CD4-positive, alpha-beta T cell treated with Interleukin-15 for 1 hour (primary cell): ENCODE measurements at regions not wholly inside any gene's neighbourhood (a gene's known extent, or its start where the extent isn't known, plus 50 kb on each side); places are given as distances from the start of the nearest gene placed in this dataset.

Experiments
- DNase-seq: peaks from one replicate; pipeline ENCODE4 v3.0.0-alpha.2; 2020

DNA sequence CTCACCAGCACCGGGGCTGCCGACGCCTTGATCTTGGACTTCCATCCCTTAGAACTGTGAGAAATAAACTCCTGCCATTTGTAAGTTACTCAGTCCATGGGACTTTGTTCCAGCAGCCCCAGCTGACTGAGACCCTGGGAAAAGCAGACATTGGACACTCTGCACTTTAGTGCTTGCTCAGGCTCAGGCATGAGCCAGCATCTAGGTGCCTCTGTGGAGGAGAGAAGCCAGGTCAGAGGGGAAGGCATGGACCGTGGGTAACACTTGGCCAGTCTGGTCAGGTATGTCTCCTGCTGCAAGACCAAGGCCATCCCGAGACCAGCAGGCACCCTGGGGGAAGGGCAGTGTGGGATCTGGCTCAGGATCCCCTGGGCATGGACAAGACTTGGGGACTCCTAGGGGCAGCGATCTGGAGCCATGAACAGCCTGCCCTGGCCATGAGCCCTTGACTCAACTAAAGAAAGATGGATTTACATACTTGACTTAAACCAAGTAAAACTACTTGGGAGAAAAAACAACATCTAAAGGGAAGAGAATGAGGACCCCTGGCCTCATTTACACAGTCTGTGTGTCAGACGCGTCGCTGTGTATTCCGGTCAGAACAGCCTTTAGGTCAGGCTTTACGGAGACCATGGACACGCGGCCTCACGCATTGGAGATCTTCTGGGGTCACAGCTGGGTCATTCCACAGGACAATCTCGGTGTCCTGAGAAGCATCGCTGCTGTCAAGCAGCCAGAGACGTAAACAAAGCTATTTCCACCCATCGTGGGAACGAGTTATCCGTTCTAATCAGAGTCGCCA lies 497.1 kb downstream of the BRD1 start:
- no peak for DNase-seq

DNA sequence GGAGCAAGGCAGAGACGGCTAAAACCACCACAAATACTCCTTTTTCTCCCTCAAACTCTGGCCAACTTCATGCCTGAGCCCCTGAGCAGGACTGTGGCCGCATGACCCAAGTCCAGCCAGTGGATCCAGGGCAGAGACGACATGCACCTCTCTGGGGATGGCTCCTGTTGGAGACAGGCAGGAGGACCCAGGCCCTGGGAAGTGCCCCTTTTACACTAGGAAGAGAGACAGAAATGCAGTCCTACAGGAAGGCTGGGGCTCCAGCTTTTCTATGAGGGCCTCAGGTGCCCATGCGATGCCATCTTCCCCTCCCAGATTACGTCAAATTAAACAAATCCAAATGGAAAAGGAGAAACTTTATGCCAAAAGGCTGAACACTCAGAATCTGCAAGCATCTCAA lies 498.0 kb downstream of the BRD1 start:
- no peak for DNase-seq

DNA sequence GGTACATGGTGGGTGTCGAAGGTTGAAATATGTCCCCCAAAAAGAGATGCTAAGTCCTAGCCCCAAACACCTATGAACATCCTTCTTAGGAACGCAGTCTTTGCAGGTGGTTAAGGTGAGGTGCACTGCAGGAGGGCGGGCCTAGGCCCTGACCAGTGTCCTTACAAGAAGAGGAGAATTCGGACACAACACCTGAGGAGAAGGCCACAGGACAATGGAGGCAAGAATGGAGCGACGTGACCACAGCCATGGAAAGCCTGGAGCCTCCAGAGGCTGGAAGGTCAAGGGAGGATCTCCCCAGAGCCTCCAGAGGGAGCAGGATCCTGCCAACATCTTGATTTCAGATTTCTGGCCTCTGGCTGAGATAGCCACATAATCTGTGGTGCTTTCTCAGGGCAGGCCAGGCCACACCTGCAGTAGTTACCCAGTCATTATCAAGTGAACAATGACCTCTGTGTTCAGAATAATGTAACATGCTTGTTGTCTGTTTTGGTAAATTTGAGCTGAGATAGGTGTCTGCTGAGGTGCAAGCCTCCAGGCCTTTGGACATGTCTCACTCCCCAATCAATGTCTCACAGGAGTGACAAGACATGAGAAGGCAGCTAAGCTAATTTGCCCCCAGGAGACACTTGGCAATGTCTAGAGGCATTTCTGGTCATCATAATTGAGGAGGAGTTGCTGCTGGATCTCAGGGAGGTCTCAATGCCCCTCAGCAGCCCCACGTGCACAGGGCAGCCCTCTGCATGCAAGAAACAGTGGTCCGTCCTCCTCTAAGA lies 498.9 kb downstream of the BRD1 start:
- no peak for DNase-seq

DNA sequence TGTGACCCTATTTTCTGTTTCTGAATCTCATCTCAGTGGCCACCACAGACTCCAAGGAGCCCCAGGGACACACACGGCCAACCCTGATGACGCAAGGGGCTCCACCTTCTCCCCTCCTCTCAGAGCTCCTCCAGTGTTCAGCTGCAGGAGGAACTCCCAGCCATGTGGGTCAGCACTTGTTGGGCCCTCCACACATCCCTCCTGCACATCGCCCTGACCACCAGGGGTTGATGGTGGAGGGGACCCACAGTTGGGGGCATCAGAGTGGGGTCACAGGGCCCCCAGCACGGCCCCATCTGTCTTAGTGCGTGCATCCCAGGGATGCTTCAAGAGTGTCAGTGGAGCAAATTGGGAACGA lies 499.6 kb downstream of the BRD1 start:
- DNase-seq = no peak

DNA sequence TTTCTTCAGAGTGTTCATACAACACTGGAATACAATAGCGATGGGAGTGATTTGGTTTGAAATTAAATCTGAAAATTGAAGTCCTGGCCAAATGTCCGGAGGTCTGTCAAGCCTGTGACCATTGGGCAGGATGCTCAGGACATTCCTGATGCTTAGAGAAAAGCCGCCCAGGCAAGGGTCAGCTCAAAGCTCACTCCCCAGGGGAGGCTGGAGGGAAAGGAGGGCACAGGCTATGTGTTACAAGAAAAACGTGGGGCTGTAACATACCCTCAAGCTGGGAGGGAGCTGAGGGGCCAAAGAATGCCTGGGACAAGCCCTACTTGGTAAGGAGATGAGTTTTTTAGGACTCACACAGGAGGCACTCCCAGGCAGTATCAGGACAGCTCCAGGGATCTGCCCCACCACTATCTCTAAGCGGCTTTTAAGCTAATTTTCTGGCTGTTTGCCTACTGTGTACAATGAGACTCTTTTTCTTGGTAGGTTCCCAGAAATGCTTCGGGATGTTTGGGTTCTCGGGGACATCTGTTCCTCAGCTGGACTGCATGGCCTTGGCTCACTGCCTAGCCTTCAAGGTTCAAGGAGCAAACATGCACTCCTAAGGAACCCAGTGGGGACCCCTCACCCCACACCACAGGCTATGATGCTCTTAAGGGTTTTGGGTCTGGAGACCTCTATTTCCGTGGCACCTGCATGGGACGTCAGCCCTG lies 500.1 kb downstream of the BRD1 start:
- DNase-seq = no peak

DNA sequence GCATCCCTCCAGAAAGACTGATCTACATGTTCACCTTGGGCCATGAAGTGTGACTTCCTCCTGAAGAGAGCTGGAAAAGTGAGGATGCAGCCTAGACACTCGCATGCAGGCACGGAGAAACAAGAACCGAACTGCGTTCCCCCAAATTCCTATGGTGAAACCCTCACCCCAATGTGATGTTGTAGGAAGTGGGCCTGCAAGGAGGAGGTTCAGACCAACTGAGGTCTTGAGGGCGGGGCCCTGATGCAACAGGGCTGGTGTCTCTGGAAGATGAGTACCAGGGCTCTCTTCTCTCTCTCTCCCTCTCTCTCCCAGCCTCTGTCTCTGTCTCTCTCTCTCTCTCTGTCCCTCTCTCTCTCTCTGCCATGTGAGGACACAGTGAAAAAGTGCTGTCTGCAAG lies 501.1 kb downstream of the BRD1 start:
- DNase-seq = no peak

DNA sequence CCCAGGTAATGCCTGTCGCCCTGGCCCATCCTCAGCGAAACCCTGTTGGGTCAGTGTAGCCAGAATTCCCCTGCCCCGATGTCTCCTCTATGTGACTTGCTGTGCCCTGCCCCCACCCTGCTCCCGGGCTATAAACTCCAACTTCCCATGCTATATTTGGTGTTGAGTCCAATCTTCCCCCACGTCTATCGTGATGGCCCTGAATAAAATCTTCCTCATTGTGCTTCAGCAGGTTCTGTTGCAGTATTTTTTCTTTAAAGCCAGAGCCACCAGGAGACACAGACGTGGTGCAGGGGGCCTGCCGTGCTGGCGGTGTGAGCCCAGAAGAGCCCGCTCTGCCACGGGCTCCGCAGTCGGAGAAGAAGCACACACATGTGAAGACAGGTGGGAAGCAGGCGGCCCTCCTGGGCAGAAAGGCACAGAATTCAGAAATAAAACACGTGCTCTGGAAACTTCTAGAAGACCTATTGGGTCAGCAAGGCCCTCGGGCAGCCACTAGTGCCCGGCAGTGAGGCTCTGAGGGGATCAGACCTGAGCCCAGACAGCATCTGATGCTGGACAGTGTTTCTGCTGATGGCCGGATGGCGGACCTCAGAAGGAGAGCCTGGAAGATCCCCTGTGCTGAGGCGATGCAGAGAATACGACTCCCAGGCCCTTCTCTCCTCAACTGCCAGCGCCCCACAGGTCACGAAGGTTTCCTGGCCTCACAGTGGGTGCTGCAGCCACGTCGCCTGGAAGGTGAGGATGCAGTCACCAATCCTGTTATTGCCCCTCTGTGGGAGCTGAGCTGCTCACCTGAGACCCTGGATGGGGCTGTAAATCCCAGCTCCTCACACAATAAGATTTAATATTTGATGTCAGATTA lies 501.9 kb downstream of the BRD1 start:
- no peak for DNase-seq

DNA sequence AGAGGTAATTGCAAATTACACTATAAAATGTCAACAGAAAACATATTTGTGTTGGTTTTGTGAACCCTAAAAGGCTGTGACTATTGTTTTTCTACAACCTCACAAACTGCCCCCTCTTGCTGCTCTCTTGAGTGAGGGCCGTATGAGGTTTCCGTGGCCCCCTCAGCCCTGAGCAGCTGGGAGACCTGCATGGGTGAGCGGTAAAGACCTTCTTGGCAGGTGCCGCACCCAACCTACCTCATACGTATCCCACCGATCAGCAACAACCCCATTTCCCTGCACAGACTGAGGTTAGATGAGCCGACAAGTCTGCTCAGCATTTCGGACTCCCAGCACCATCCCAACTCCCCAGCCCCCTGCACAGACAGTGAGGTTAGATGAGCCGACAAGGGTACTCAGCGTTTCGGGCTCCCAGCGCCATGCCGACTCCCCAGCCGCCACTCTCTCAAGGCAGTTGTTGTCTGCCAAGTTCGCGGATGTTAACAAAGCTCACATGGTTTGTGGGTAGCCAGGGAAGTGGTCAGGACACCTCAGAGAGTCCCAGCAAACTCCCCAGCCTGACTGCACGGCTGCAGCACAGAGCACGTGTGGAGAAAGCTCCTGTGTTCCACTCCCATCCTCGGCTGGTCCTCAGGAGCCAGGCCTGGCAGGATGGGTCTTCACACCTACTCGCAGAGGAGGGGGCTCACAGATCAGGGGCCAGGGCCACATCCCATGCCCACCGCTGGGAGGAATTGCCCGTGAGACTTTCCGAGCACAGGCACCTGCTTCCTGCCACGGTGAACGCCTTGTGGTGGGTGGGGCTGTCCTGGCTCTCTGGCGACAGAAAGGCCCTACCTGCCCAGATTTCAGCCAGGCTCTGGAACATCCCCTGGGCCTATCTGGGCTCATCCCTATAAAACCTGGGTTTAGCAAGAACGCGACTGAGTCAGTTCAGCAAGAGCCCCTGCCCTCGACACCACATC lies 502.9 kb downstream of the BRD1 start:
- DNase-seq = no peak

DNA sequence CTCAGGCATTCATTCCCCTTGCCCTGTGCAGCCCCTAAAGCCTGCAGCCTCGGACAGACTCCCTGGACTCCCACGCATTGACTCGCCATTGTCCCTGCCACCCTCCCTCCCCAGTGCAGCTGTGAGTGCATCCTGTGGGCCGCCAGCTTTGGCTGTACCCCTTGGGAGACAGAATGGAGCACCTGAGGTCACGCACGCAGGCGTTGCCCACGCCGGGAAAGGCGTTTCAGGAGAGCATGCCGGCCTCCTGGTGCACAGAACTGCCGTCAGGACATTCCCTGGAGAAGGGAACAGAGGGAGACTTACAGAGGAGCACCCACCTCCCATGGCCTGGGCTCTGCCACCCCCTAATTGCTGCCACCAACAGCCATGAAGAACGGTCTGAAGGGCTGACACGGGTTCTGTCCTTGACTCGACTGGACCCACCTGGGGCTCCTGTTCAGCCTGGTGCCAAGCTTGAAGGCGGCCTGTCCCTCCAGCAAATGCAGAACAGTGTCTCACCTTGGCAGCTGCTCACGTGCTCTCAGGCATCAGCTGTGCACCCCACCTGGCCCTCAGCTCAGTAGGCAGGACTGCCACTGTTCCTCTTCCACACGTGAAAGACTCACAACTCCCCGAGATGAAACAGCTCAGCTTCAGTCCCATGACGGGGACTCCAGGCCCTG lies 503.8 kb downstream of the BRD1 start:
- DNase-seq = no peak

DNA sequence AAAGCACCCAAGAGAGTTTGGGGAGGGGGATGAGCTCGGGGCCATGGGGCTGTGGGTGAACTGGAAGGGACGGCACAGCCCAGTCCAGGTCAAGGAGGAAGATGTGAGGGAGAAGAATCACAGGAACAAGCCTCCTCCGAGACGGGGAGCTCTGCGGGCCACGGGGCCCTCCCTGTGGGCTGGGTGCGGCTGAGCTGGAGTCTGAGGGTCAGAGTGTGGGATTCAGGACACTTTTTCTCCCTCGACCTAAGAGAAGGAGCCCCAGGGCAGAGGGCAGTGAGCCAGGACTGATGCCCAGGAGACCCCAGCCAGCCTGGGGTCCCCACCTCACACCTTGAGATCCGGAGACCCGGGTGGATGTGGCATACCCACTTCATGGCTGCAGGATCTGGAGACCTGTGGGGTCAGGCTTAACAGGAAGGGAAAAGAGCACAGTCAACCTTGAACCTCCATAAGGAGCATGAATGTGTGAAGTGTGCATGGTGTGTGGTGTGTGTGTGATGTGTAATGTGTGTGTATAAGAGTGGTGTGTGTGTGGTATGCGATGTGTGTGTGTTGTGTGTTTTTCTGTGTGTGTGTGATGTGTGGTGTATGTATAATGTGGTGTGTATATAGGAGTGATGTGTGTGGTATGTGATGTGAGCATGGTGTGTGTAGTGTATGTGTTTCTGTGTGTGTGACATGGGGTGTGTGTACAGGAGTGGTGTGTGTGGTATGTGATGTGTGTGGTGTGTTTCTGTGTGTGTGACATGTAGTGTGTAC lies 504.6 kb downstream of the BRD1 start:
- no peak for DNase-seq

DNA sequence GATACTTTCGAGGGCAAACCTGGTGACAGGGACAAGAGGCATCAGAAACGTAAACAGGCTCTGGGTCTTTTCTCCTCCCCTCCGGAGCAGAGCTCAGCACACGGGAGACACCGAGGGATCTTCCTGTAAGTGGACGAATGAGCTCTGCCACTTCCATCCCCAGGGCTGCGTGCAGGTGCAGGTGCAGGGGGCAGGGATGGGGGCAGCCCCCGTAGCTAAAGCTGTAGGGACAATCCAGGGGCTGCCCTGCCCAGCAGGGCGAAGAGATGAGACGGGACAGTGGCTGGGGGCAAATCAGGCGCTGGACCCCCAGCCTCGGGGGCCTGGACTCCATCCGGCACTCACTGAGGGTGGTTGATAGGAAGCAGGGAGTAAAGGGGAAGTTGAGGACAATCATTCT lies 505.4 kb downstream of the BRD1 start:
- DNase-seq = no peak

DNA sequence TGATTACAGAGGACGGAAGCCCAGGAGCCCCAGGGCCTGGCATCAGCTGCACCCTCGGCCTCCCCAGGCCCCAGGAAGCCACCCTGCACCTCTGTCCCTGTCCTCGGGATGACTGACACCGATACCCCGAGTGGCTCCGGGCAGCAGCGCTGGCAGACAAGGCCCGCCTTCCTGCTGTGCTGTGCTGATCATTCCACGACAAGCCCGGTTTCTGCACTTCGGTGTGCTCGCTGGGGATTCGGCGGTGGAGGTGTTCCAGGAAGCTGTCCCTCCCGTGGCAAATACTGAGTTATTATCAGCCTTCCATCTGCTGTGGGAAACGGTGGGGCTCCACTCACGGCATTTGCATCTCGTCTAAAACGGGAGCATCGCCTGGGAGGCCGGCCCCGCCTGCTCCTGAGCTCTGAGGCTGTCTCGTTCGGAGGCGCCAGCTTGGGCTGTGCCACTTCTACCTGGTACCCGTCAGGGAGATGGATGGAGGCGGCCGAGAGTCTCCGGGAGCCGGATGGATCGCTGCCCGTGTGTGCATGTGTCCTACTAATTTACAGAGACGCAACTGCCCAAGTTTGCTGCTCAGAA lies 506.1 kb downstream of the BRD1 start:
- DNase-seq = no peak

DNA sequence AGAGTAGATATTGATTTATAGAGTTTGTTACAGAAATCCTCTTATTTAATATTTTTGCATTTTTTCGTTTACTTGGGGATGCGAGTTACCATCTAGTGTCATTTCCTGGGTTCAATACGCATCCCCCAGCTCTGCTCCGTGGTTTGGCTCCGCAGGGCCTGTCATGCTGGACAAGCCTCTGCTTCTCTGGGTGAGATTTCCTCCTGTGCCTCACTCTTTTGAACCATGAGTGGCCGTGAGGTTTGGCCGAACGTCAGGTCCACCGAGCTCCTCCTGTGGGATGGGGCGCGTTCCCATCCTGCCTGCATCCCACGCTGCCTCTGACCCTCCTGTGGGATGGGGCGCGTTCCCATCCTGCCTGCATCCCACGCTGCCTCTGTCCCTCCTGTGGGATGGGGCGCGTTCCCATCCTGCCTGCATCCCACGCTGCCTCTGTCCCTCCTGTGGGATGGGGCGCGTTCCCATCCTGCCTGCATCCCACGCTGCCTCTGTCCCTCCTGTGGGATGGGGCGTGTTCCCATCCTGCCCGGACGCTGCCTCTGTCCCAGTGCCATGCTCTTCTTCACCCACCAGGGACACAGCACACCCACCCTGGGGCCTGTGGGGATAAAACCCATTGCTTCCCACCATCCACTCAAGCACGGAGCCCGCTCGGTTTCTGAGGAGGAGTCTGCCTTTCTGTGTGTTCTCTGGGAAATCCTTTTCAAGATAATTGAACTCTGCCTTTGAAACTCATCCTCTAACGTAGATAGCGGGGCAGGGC lies 506.8 kb downstream of the BRD1 start:
- no peak for DNase-seq

DNA sequence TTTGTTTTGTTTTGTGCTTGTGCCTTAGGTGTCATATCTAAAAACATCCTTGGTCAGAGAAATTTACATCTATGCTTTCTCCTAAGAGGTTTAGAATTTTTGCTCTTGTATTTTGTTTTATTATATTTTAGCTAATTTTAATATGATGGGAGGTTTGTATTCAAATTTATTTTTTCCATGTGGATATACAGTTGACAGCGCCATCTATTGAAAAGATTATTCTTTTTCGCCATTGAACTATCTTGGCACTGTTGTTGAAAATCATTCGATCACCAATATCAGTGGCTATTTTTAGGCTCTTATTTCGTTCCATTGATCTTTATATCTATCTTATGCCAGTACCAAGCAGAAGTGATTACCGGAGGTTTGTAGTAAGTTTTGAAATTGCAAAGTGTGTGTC lies 510.3 kb downstream of the BRD1 start:
- DNase-seq = no peak

DNA sequence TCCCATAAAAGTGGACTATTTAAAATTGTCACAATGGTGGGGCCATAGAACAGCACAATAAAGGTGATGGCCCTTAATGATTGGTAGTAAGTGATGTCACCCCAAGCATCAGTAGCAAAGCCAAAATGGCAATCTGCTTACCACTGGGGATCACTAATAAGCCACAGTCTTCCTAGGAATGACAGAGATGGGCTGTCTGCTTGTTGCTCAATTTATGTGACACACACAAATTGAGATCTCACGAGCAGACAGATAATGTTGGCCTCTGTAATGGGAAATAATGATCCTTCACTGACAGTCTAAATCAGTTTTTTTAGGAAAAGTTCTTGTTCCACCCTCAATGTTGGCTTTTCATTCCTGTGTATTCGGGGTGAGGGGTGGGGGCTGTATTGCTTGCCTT lies 515.1 kb downstream of the BRD1 start:
- no peak for DNase-seq

DNA sequence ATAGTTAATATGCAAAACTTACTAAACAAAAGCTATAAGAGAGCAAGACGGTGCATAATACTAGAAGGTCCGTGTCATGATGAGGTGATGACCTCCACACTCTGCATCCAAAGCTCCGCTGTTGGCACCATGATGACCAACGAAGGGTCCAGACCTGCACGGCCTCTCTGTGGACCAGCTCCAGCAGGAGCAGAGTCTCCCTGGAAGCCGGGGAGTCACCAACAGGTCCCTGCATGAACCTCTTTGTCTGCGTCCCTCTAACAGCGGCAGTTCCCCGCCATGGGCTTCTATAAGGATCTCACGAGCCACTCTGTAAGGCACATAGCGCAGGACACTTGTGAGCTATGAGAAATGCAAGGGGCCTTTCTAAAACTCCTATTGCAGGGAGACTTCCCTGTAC lies 517.3 kb downstream of the BRD1 start:
- no peak for DNase-seq

DNA sequence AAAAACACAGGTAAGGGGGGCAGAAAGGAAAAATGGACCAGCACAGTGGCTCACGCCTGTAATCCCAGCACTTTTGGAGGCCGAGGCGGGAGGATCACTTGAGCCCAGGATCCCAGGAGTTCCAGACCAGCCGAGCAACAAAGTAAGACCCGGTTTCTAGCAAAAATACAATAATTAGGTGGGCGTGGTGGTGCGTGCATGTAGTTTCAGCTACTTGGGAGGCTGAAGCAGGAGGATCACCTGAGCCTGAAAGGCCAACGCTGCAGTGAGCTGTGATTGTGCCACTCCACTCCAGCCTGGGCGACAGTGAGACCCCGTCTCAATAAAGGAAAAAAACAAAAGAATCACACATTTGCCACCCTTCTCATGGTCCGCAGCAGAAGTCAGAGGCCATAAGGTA lies 519.4 kb downstream of the BRD1 start:
- no peak for DNase-seq

DNA sequence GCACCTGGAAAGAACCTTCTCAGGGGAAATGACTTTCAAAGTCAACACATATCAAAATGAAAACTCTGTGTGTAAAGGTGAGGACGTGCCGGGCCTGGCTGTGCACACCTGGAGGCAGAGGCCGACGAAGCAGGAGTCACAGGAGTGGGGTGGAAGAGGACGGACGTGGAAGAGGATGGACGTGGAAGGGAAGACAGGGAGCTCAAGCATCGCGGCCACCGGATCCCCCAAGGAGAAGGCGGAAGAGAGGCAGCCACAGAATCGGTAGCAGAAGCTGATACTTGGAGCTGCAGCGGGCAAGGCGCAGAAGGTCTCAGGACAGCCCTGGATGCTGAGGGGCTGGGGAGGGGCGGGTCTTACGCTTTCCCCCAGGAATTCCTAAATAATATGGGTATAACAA lies 519.8 kb downstream of the BRD1 start:
- no peak for DNase-seq

DNA sequence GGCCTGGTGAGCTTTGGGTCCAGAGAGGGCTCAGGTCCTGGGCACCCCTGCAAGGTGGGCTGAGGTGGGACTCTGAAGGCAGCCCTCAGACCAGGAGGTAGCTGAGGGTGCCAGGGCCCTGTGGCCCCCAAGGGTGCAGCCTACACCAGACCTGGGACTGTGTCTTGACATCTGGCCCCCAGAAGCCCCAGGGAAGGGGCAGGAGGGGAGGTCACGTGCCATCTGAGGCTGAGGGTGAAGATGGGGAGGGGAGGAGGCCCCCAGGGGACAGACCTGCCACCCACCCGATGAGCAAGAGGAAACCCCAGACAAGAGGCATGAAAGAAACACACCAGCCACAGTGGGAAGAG lies 520.2 kb downstream of the BRD1 start:
- no peak for DNase-seq
